Iris pigment epithelial cell (primary cell): ENCODE measurements at regions not wholly inside any gene's neighbourhood (a gene's known extent, or its start where the extent isn't known, plus 50 kb on each side); places are given as distances from the start of the nearest gene placed in this dataset.

Source experiments
- DNase-seq: peaks from one replicate; pipeline ENCODE4 v3.0.0-alpha.2; 2011; ENCODE audit warnings: low read depth

GRCh38 chr1:199283794-199284193, 645.0 kb downstream of the PTPRC start:
- DNase-seq = no peak

GRCh38 chr1:199287206-199287605, 648.4 kb downstream of the PTPRC start:
- DNase-seq = no peak

GRCh38 chr1:199287647-199288046, 648.8 kb downstream of the PTPRC start:
- DNase-seq = peak; percentile 26

GRCh38 chr1:199290186-199290585, 651.3 kb downstream of the PTPRC start:
- DNase-seq = peak; percentile 83

- DNase-seq = no peak
Measured at GRCh38 chr1:199291022-199291740, 652.3 kb downstream of the PTPRC start.

- no peak for DNase-seq
Measured at GRCh38 chr1:199292896-199293295, 654.1 kb downstream of the PTPRC start.

- DNase-seq = no peak
Measured at GRCh38 chr1:199295107-199295506, 656.3 kb downstream of the PTPRC start.

GRCh38 chr1:199297174-199297573, 658.3 kb downstream of the PTPRC start:
- peak; percentile 38 for DNase-seq

GRCh38 chr1:199297887-199298286, 659.0 kb downstream of the PTPRC start:
- DNase-seq = no peak

GRCh38 chr1:199298825-199299224, 660.0 kb downstream of the PTPRC start:
- no peak for DNase-seq

- DNase-seq = no peak
Measured at GRCh38 chr1:199301472-199302217, 662.8 kb downstream of the PTPRC start.

GRCh38 chr1:199302554-199302953, 663.7 kb downstream of the PTPRC start:
- DNase-seq = peak; percentile 83

- DNase-seq = no peak
Measured at GRCh38 chr1:199303035-199303434, 664.2 kb downstream of the PTPRC start.

GRCh38 chr1:199305053-199305452, 666.2 kb downstream of the PTPRC start:
- no peak for DNase-seq

GRCh38 chr1:199307496-199308264, 668.8 kb downstream of the PTPRC start:
- no peak for DNase-seq

GRCh38 chr1:199308349-199308846, 669.6 kb downstream of the PTPRC start:
- DNase-seq = no peak

- no peak for DNase-seq
Measured at GRCh38 chr1:199310708-199311107, 671.9 kb downstream of the PTPRC start.

GRCh38 chr1:199311478-199312262, 672.8 kb downstream of the PTPRC start:
- DNase-seq = no peak

GRCh38 chr1:199312626-199313025, 673.8 kb downstream of the PTPRC start:
- no peak for DNase-seq

GRCh38 chr1:199313444-199313843, 674.6 kb downstream of the PTPRC start:
- DNase-seq = no peak

GRCh38 chr1:199319341-199319740, 680.5 kb downstream of the PTPRC start:
- no peak for DNase-seq

GRCh38 chr1:199322278-199322677, 683.4 kb downstream of the PTPRC start:
- no peak for DNase-seq
